WTC11 (cell line): ENCODE measurements at regions not wholly inside any gene's neighbourhood (a gene's known extent, or its start where the extent isn't known, plus 50 kb on each side); places are given as distances from the start of the nearest gene placed in this dataset.

Experiments used
- ATAC-seq: fragments of 200-7000 bp; cut with Tn5 transposase; 2 replicates; pipeline ENCODE4 v1.10.0; 2021; ENCODE audit warnings: mild to moderate bottlenecking, moderate library complexity
- CTCF ChIA-PET: fragments of 300-600 bp; sonication (Branson Sonifier 250); formaldehyde crosslinking; loops from one replicate; lab custom pipeline; 2021; ENCODE audit warnings: antibody characterized with exemption; lab: Charles Lee
- POLR2A ChIA-PET: fragments of 350-600 bp; sonication (Branson Sonifier 250); formaldehyde crosslinking; loops from one replicate; lab custom pipeline; 2021; ENCODE audit warnings: antibody characterized with exemption; lab: Charles Lee
- DNase-seq: peaks from one replicate; pipeline ENCODE4 v3.0.0; 2021; ENCODE audit warnings: low spot score
- H3K27ac Mint-ChIP-seq: 2 replicates; pipeline ENCODE4 v1.8.0; 2021; ENCODE audit warnings: mixed read lengths
- H3K27me3 Mint-ChIP-seq: 2 replicates; pipeline ENCODE4 v1.8.0; 2021; ENCODE audit warnings: low read depth, mild to moderate bottlenecking, moderate library complexity, mixed read lengths
- H3K36me3 Mint-ChIP-seq: 2 replicates; pipeline ENCODE4 v1.8.0; 2021; ENCODE audit warnings: mixed read lengths
- H3K4me1 Mint-ChIP-seq: 2 replicates; pipeline ENCODE4 v1.8.0; 2022; ENCODE audit warnings: mixed read lengths
- H3K4me3 Mint-ChIP-seq: 2 replicates; pipeline ENCODE4 v1.8.0; 2021; ENCODE audit warnings: mild to moderate bottlenecking, moderate library complexity, mixed read lengths
- H3K9me3 Mint-ChIP-seq: 2 replicates; pipeline ENCODE4 v1.8.0; 2021; ENCODE audit warnings: mixed read lengths
- AFF4 ChIP-seq: sonication (generic); formaldehyde crosslinking; IDR thresholded peaks from 2 replicates; pipeline ENCODE4 v1.8.1; 2023; ENCODE audit warnings: mild to moderate bottlenecking, missing genetic modification reagents, borderline replicate concordance
- ATF3 ChIP-seq: sonication (generic); formaldehyde crosslinking; conservative IDR thresholded peaks from 2 replicates; pipeline ENCODE4 v1.8.1; 2022; ENCODE audit warnings: mild to moderate bottlenecking, missing genetic modification reagents
- ATF6 ChIP-seq: sonication (generic); formaldehyde crosslinking; IDR thresholded peaks from 2 replicates; pipeline ENCODE4 v1.8.1; 2023; ENCODE audit warnings: mild to moderate bottlenecking, missing genetic modification reagents
- ERG ChIP-seq: fragments of 250-450 bp; sonication (Bioruptor Pico); IDR thresholded peaks from 2 replicates; pipeline ENCODE4 v1.8.0; 2021; ENCODE audit warnings: mild to moderate bottlenecking
- FOXJ3 ChIP-seq: sonication (generic); formaldehyde crosslinking; IDR thresholded peaks from 2 replicates; pipeline ENCODE4 v1.9.0; 2021; ENCODE audit warnings: missing genetic modification reagents, mild to moderate bottlenecking, borderline replicate concordance
- GTF2I ChIP-seq: fragments of 250-450 bp; sonication (Bioruptor Pico); conservative IDR thresholded peaks from 2 replicates; pipeline ENCODE4 v1.4.0; 2021; ENCODE audit warnings: mild to moderate bottlenecking
- IRF2 ChIP-seq: sonication (generic); formaldehyde crosslinking; IDR thresholded peaks from 2 replicates; pipeline ENCODE4 v1.8.0; 2022; ENCODE audit warnings: low read depth, missing genetic modification reagents, borderline replicate concordance
- JAZF1 ChIP-seq: fragments of 250-450 bp; sonication (Bioruptor Pico); IDR thresholded peaks from 2 replicates; pipeline ENCODE4 v1.9.0; 2021; ENCODE audit warnings: moderate library complexity, mild to moderate bottlenecking, inconsistent platforms
- MYBL2 ChIP-seq: sonication (generic); formaldehyde crosslinking; IDR thresholded peaks from 2 replicates; pipeline ENCODE4 v1.8.1; 2023; ENCODE audit warnings: mild to moderate bottlenecking, moderate library complexity, missing genetic modification reagents
- NR1H2 ChIP-seq: sonication (generic); formaldehyde crosslinking; IDR thresholded peaks from 2 replicates; pipeline ENCODE4 v1.9.0; 2021; ENCODE audit warnings: mild to moderate bottlenecking, moderate library complexity, missing genetic modification reagents
- SMAD3 ChIP-seq: sonication (generic); formaldehyde crosslinking; IDR thresholded peaks from 2 replicates; pipeline ENCODE4 v1.8.0; 2022; ENCODE audit warnings: missing genetic modification reagents, mild to moderate bottlenecking, borderline replicate concordance
- TEAD4 ChIP-seq: sonication (generic); formaldehyde crosslinking; IDR thresholded peaks from 2 replicates; pipeline ENCODE4 v1.8.0; 2022; ENCODE audit warnings: mild to moderate bottlenecking, missing genetic modification reagents
- USF2 ChIP-seq: sonication (generic); formaldehyde crosslinking; IDR thresholded peaks from 2 replicates; pipeline ENCODE4 v1.8.1; 2023; ENCODE audit warnings: mild to moderate bottlenecking, missing genetic modification reagents, moderate library complexity
- ZNF121 ChIP-seq: sonication (generic); formaldehyde crosslinking; IDR thresholded peaks from 2 replicates; pipeline ENCODE4 v1.8.0; 2023; ENCODE audit warnings: missing genetic modification reagents
- ZNF138 ChIP-seq: sonication (generic); formaldehyde crosslinking; conservative IDR thresholded peaks from 2 replicates; pipeline ENCODE4 v1.8.1; 2022; ENCODE audit warnings: mild to moderate bottlenecking, moderate library complexity, missing genetic modification reagents
- ZNF263 ChIP-seq: sonication (generic); formaldehyde crosslinking; IDR thresholded peaks from 2 replicates; pipeline ENCODE4 v1.8.1; 2022; ENCODE audit warnings: low read depth, mild to moderate bottlenecking, moderate library complexity, missing genetic modification reagents
- ZNF532 ChIP-seq: fragments of 250-450 bp; sonication (Bioruptor Pico); IDR thresholded peaks from 2 replicates; pipeline ENCODE4 v1.9.0; 2021; ENCODE audit warnings: mild to moderate bottlenecking, borderline replicate concordance
- ZNF671 ChIP-seq: fragments of 250-450 bp; sonication (Bioruptor Pico); IDR thresholded peaks from 2 replicates; pipeline ENCODE4 v1.8.0; 2021; ENCODE audit warnings: mild to moderate bottlenecking
- ZSCAN18 ChIP-seq: fragments of 250-450 bp; sonication (Bioruptor Pico); IDR thresholded peaks from 2 replicates; pipeline ENCODE4 v2.1.2; 2022; ENCODE audit warnings: mild to moderate bottlenecking, moderate library complexity

GRCh38 chr20:61169874-61170273 is 82.2 kb upstream of the CDH4 start:
- CTCF ChIA-PET = interaction anchor here (1.1 to 2.2 kb wide), 2 partner anchors 59 to 267 kb away, joined by 3 to 8 read pairs; no protein-coding TSS in a partner anchor
- Mint-ChIP-seq H3K4me3 (no peak overlapping the region), H3K36me3 (peaks cover 5% of the 10 kb centered on the region), H3K27ac (no peak overlapping the region), H3K4me1 (peaks cover 34% of the 10 kb centered on the region), H3K27me3 (peaks cover 47% of the 10 kb centered on the region), H3K9me3 (peaks cover 12% of the 10 kb centered on the region)
- DNase-seq (no peak), ATAC-seq (no peak)
- TF ChIP-seq ZNF121 (no peak), ATF6 (no peak), USF2 (CRISPR knock-in tag) (no peak), JAZF1 (no peak), ATF3 (CRISPR knock-in tag) (no peak), SMAD3 (no peak), NR1H2 (CRISPR knock-in tag) (no peak), AFF4 (CRISPR knock-in tag) (no peak), ZNF263 (CRISPR knock-in tag) (no peak), TEAD4 (CRISPR knock-in tag) (no peak), ZNF138 (CRISPR knock-in tag) (no peak), ZSCAN18 (no peak), FOXJ3 (no peak), ZNF532 (no peak), IRF2 (CRISPR knock-in tag) (no peak), ERG (CRISPR knock-in tag) (no peak), MYBL2 (CRISPR knock-in tag) (no peak), GTF2I (CRISPR knock-in tag) (no peak), ZNF671 (CRISPR knock-in tag) (no peak)
- POLR2A ChIA-PET = interaction anchor here (0.5 kb wide), 1 partner anchor 11 kb away, joined by 3 read pairs; no protein-coding TSS in a partner anchor
